PC-9 (cell line): ENCODE measurements at regions not wholly inside any gene's neighbourhood (a gene's known extent, or its start where the extent isn't known, plus 50 kb on each side); places are given as distances from the start of the nearest gene placed in this dataset.
"Not testable (repeated sequence)": the region's sequence is repeated elsewhere in the genome, so short reads cannot be mapped to it uniquely, and the experiment has no call there.

ENCODE experiments used
- BruUV-seq: library from RNA; stranded (reverse); fragments of 400-500 nt; replicated peaks from 2 replicates; lab custom pipeline; 2021; lab: Mats Ljungman, UMichigan
- CTCF ChIA-PET: fragments of 300-600 bp; sonication (Branson Sonifier 250); formaldehyde crosslinking; loops from one replicate; lab custom pipeline; 2022; ENCODE audit warnings: antibody characterized with exemption; lab: Charles Lee
- POLR2A ChIA-PET: fragments of 300-600 bp; sonication (Branson Sonifier 250); formaldehyde crosslinking; loops from one replicate; lab custom pipeline; 2022; ENCODE audit warnings: antibody characterized with exemption; ENCODE audit not compliant: unreplicated experiment; lab: Charles Lee
- DNase-seq, 2 experiments: peaks; one replicate each; pipeline versions ENCODE4 v3.0.0 to v3.0.0-alpha.2; 2015 to 2022; ENCODE audit warnings: mixed read lengths in 1 of 2
- H2AFZ ChIP-seq: fragments of 200-600 bp; sonication (generic); 2 replicates; pipeline ENCODE4 v1.8.1; 2017; ENCODE audit warnings: antibody characterized with exemption
- H3F3A ChIP-seq: fragments of 200-600 bp; sonication (generic); 2 replicates; pipeline ENCODE4 v1.8.1; 2017; ENCODE audit warnings: antibody characterized with exemption, mild to moderate bottlenecking, low read depth; ENCODE audit not compliant: insufficient read depth
- H3K27ac ChIP-seq: fragments of 200-600 bp; sonication (generic); 2 replicates; pipeline ENCODE4 v1.6.1; 2016; ENCODE audit warnings: mixed run types
- H3K27me3 ChIP-seq: fragments of 200-600 bp; sonication (generic); 2 replicates; pipeline ENCODE4 v1.6.1; 2016; ENCODE audit warnings: low read depth, mixed run types; ENCODE audit not compliant: insufficient read depth
- H3K36me3 ChIP-seq: fragments of 200-600 bp; sonication (generic); 2 replicates; pipeline ENCODE4 v1.6.1; 2016; ENCODE audit warnings: low read depth, mixed run types
- H3K4me1 ChIP-seq: fragments of 200-600 bp; sonication (generic); replicated peaks from 2 replicates; pipeline ENCODE4 v1.6.1; 2016; ENCODE audit warnings: mixed run types; ENCODE audit not compliant: insufficient read depth
- H3K4me2 ChIP-seq: fragments of 200-600 bp; sonication (generic); 2 replicates; pipeline ENCODE4 v1.6.1; 2017; ENCODE audit warnings: mixed run types
- H3K4me3 ChIP-seq: fragments of 200-600 bp; sonication (generic); 2 replicates; pipeline ENCODE4 v1.6.1; 2016; ENCODE audit warnings: mixed run types
- H3K79me2 ChIP-seq: fragments of 200-600 bp; sonication (generic); 2 replicates; pipeline ENCODE4 v1.6.1; 2017; ENCODE audit warnings: low read depth, mixed run types
- H3K9me2 ChIP-seq: fragments of 200-600 bp; sonication (generic); 2 replicates; pipeline ENCODE4 v1.8.1; 2017; ENCODE audit warnings: mild to moderate bottlenecking; ENCODE audit not compliant: insufficient read depth
- H3K9me3 ChIP-seq: fragments of 200-600 bp; sonication (generic); 2 replicates; pipeline ENCODE4 v1.8.1; 2016; ENCODE audit warnings: low read depth; ENCODE audit not compliant: insufficient read depth
- H4K20me1 ChIP-seq: fragments of 200-600 bp; sonication (generic); 2 replicates; pipeline ENCODE4 v1.8.1; 2017; ENCODE audit not compliant: insufficient read depth
- EZH2 ChIP-seq: fragments of 200-600 bp; sonication (generic); IDR thresholded peaks from 2 replicates; pipeline ENCODE4 v1.8.0; 2017; ENCODE audit warnings: antibody characterized with exemption, low read depth
- intact Hi-C: fragments of 100-400 bp; cut with micrococcal nuclease; formaldehyde crosslinking; loops from one replicate; pipeline ENCODE4 v1.10.0; 2022; ENCODE audit not compliant: unreplicated experiment
- TF ChIP-seq, protein P1 (sequence below): fragments of 200-600 bp; sonication (generic); conservative IDR thresholded peaks from 2 replicates; pipeline ENCODE4 v1.6.1; 2017; ENCODE audit warnings: mixed run types, antibody characterized with exemption, mild to moderate bottlenecking, moderate library complexity

DNA sequence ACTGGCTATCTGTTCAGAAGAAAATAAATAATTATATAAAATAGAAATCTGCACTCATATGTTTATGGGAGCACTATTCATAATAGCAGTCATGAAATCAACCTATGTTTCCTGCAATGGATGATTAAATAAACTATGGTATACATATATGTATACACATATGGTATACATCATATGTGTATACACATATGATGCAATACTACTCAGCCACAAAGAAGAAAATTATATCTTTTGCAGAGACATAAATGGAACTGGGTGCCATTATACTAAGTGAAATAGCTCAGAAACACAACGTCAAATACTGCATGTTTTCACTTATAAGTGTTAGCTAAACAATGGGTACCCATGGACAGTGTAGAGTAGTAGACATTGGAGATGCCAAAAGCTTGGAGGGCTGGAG is 381.2 kb upstream of the LRFN5 start:
- POLR2A ChIA-PET: no interaction called here
- TF ChIP-seq, protein P1, sequence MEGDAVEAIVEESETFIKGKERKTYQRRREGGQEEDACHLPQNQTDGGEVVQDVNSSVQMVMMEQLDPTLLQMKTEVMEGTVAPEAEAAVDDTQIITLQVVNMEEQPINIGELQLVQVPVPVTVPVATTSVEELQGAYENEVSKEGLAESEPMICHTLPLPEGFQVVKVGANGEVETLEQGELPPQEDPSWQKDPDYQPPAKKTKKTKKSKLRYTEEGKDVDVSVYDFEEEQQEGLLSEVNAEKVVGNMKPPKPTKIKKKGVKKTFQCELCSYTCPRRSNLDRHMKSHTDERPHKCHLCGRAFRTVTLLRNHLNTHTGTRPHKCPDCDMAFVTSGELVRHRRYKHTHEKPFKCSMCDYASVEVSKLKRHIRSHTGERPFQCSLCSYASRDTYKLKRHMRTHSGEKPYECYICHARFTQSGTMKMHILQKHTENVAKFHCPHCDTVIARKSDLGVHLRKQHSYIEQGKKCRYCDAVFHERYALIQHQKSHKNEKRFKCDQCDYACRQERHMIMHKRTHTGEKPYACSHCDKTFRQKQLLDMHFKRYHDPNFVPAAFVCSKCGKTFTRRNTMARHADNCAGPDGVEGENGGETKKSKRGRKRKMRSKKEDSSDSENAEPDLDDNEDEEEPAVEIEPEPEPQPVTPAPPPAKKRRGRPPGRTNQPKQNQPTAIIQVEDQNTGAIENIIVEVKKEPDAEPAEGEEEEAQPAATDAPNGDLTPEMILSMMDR: no peak
- TF ChIP-seq EZH2: no peak

DNA sequence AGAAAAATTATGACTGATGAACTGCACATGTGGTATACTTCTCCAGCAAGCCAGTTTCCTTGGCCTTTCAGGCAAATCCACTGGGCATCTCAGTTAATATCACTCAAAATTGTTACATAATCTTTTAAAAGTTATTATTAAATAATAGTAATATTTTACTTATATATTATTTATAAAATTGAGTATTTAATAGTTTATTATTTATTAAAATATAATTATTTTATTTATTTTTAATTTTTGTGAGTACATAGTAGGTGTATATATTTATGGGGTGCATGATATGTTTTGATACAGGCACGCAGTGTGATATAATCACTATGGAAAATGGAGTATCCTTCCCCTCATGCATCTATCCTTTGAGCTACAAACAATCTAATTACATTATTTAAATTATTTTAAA is 384.1 kb upstream of the LRFN5 start:
- Histone ChIP-seq H3K4me2 (no peak overlapping the region), H3K27me3 (no peaks in the 10 kb centered on the region), H3K4me1 (no peaks in the 10 kb centered on the region), H4K20me1 (no peaks in the 10 kb centered on the region), H3K79me2 (no peaks in the 10 kb centered on the region), H3K9me3 (no peaks in the 10 kb centered on the region), H3K36me3 (no peaks in the 10 kb centered on the region), H2AFZ (no peak overlapping the region), H3K4me3 (no peak overlapping the region), H3F3A (no peaks in the 10 kb centered on the region), H3K9me2 (no peaks in the 10 kb centered on the region), H3K27ac (no peak overlapping the region)
- CTCF ChIA-PET: no interaction called here
- intact Hi-C loops: no loop called here
- TF ChIP-seq EZH2: no peak
- DNase-seq: no peak
- BruUV-seq: no TSS peak
- POLR2A ChIA-PET: no interaction called here

More for the DNA sequence above, 381.2 kb upstream of the LRFN5 start:
- CTCF ChIA-PET: no interaction called here
- Histone ChIP-seq H3K27me3 (no peaks in the 10 kb centered on the region), H3K79me2 (no peaks in the 10 kb centered on the region), H3K4me3 (no peak overlapping the region), H3K9me2 (no peaks in the 10 kb centered on the region), H3K4me1 (no peaks in the 10 kb centered on the region), H2AFZ (no peak overlapping the region), H3K27ac (no peak overlapping the region), H3K4me2 (no peak overlapping the region), H3K9me3 (no peaks in the 10 kb centered on the region), H3K36me3 (no peaks in the 10 kb centered on the region), H4K20me1 (no peaks in the 10 kb centered on the region), H3F3A (no peaks in the 10 kb centered on the region)
- DNase-seq: no peak
- BruUV-seq: no TSS peak
- intact Hi-C loops: no loop called here

DNA sequence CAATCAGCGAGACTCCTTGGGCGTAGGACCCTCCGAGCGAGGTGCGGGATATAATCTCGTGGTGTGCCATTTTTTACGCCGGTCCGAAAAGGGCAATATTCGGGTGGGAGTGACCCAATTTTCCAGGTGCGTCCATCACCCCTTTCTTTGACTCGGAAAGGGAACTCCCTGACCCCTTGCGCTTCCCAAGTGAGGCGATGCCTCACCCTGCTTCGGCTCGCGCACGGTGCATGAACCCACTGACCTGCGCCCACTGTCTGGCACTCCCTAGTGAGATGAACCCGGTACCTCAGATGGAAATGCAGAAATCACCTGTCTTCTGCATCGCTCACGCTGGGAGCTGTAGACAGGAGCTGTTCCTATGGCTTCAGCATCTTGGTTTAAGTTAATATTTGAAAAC is 391.7 kb upstream of the LRFN5 start:
- POLR2A ChIA-PET: not testable (repeated sequence)

DNA sequence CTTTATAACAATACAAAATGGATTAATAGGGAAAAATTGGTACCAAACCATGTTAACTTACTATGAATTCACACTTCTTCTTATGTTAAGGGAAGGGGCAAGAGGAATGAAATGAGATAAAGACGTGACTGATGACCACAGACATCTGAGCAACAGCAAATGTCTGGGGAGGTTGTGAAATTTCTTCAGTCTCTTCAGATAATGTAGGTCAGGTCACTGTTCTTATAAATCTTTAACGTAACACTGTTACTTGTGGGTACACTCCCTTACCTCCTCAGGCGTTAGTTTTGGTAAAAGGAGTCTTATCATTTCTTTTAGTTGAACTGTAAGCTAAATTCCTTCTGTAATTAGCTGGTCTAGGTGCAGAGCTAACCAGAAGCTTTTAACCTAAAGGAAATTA is 405.0 kb upstream of the LRFN5 start:
- DNase-seq: no peak
- ChIA-PET POLR2A (no interaction called here), CTCF (no interaction called here)
- Histone ChIP-seq H3K9me3 (no peaks in the 10 kb centered on the region), H3K4me2 (no peak overlapping the region), H3K27ac (no peak overlapping the region), H3K9me2 (no peaks in the 10 kb centered on the region; the same call in 1 of the 2 replicates), H3K4me3 (no peak overlapping the region), H3F3A (no peaks in the 10 kb centered on the region), H2AFZ (no peak overlapping the region), H4K20me1 (no peaks in the 10 kb centered on the region), H3K36me3 (no peaks in the 10 kb centered on the region), H3K4me1 (no peaks in the 10 kb centered on the region), H3K79me2 (no peaks in the 10 kb centered on the region), H3K27me3 (no peaks in the 10 kb centered on the region)
- no TSS peak for BruUV-seq
- no peak for TF ChIP-seq EZH2
- TF ChIP-seq, protein P1: no peak
- intact Hi-C loops: no loop called here

More for the DNA sequence above, 391.7 kb upstream of the LRFN5 start:
- H3K79me2 ChIP-seq, BruUV-seq, H3K27ac ChIP-seq, H3K27me3 ChIP-seq, H3K4me1 ChIP-seq, H3K4me2 ChIP-seq, DNase-seq, H3K36me3 ChIP-seq, intact Hi-C loops, H3K9me3 ChIP-seq, H4K20me1 ChIP-seq, H3K9me2 ChIP-seq, H3K4me3 ChIP-seq, CTCF ChIA-PET, H3F3A ChIP-seq, H2AFZ ChIP-seq: not testable (repeated sequence)
